HG03520 (cell line): ENCODE measurements at regions not wholly inside any gene's neighbourhood (a gene's known extent, or its start where the extent isn't known, plus 50 kb on each side); places are given as distances from the start of the nearest gene placed in this dataset.

Experiments used
- ATAC-seq: cut with Tn5 transposase; IDR thresholded peaks from one replicate; pipeline ENCODE4 v1.9.1; 2021; ENCODE audit warnings: mild to moderate bottlenecking, moderate library complexity; ENCODE audit not compliant: unreplicated experiment

- ATAC-seq, result no peak
Measured at GRCh38 chr11:131118247-131118646, 202.0 kb upstream of the SNX19 start.

GRCh38 chr11:131121426-131122333 lies 205.4 kb upstream of the SNX19 start:
- ATAC-seq, result no peak

GRCh38 chr11:131122448-131122847 lies 206.2 kb upstream of the SNX19 start:
- no peak for ATAC-seq

GRCh38 chr11:131129474-131129873 lies 213.2 kb upstream of the SNX19 start:
- no peak for ATAC-seq

GRCh38 chr11:131135611-131136010 lies 219.3 kb upstream of the SNX19 start:
- no peak for ATAC-seq

- ATAC-seq, result no peak
Measured at GRCh38 chr11:131136486-131136885, 220.2 kb upstream of the SNX19 start.

- ATAC-seq, result no peak
Measured at GRCh38 chr11:131137046-131137445, 220.8 kb upstream of the SNX19 start.

GRCh38 chr11:131138731-131139130 lies 222.5 kb upstream of the SNX19 start:
- no peak for ATAC-seq

- ATAC-seq, result no peak
Measured at GRCh38 chr11:131145791-131146190, 224.6 kb upstream of the NTM start.

GRCh38 chr11:131146827-131147490 lies 223.5 kb upstream of the NTM start:
- no peak for ATAC-seq

- ATAC-seq, result no peak
Measured at GRCh38 chr11:131154351-131154750, 216.1 kb upstream of the NTM start.

GRCh38 chr11:131157678-131158077 lies 212.7 kb upstream of the NTM start:
- ATAC-seq, result no peak

- ATAC-seq, result no peak
Measured at GRCh38 chr11:131160846-131161245, 209.6 kb upstream of the NTM start.

GRCh38 chr11:131163613-131164012 lies 206.8 kb upstream of the NTM start:
- ATAC-seq, result no peak

- no peak for ATAC-seq
Measured at GRCh38 chr11:131165036-131165435, 205.4 kb upstream of the NTM start.

- ATAC-seq, result no peak
Measured at GRCh38 chr11:131168839-131169713, 201.3 kb upstream of the NTM start.

- ATAC-seq, result no peak
Measured at GRCh38 chr11:131172011-131172410, 198.4 kb upstream of the NTM start.

- no peak for ATAC-seq
Measured at GRCh38 chr11:131178020-131178419, 192.4 kb upstream of the NTM start.

GRCh38 chr11:131178596-131178995 lies 191.8 kb upstream of the NTM start:
- no peak for ATAC-seq

GRCh38 chr11:131179836-131180235 lies 190.6 kb upstream of the NTM start:
- ATAC-seq, result no peak

GRCh38 chr11:131185915-131186314 lies 184.5 kb upstream of the NTM start:
- no peak for ATAC-seq
